Glutamatergic neuron (in vitro differentiated cells): ENCODE measurements at regions not wholly inside any gene's neighbourhood (a gene's known extent, or its start where the extent isn't known, plus 50 kb on each side); places are given as distances from the start of the nearest gene placed in this dataset.

Experiments used
- DNase-seq: peaks from one replicate; pipeline ENCODE4 v3.0.0; 2022
- H3K27ac Mint-ChIP-seq: one replicate; pipeline ENCODE4 v1.8.0; 2020; ENCODE audit warnings: mild to moderate bottlenecking, mixed read lengths, inconsistent platforms; ENCODE audit not compliant: unreplicated experiment
- H3K27me3 Mint-ChIP-seq: one replicate; pipeline ENCODE4 v1.8.0; 2020; ENCODE audit warnings: mild to moderate bottlenecking, moderate library complexity, mixed read lengths, inconsistent platforms; ENCODE audit not compliant: unreplicated experiment
- H3K36me3 Mint-ChIP-seq: one replicate; pipeline ENCODE4 v1.8.0; 2020; ENCODE audit warnings: mild to moderate bottlenecking, mixed read lengths, inconsistent platforms; ENCODE audit not compliant: unreplicated experiment
- H3K4me1 Mint-ChIP-seq: one replicate; pipeline ENCODE4 v1.8.0; 2020; ENCODE audit warnings: mild to moderate bottlenecking, low read depth, mixed read lengths, inconsistent platforms; ENCODE audit not compliant: unreplicated experiment
- H3K4me3 Mint-ChIP-seq: one replicate; pipeline ENCODE4 v1.8.0; 2020; ENCODE audit warnings: mild to moderate bottlenecking, mixed read lengths, inconsistent platforms; ENCODE audit not compliant: unreplicated experiment
- H3K9me3 Mint-ChIP-seq: one replicate; pipeline ENCODE4 v1.8.0; 2020; ENCODE audit warnings: mild to moderate bottlenecking, moderate library complexity, mixed read lengths, inconsistent platforms; ENCODE audit not compliant: unreplicated experiment
- CTCF ChIP-seq: fragments of 200-600 bp; sonication (generic); IDR thresholded peaks from one replicate; pipeline ENCODE4 v1.5.0; 2021; ENCODE audit not compliant: partially characterized antibody, unreplicated experiment

- no peaks in the 10 kb centered on the region for H3K27me3 Mint-ChIP-seq
- no peak overlapping the region for H3K4me3 Mint-ChIP-seq
- H3K9me3 Mint-ChIP-seq: no peaks in the 10 kb centered on the region
- TF ChIP-seq CTCF: no peak
- peak overlapping the region; percentile 57 for H3K27ac Mint-ChIP-seq
- peaks cover 23% of the 10 kb centered on the region for H3K4me1 Mint-ChIP-seq
- no peak for DNase-seq
- no peaks in the 10 kb centered on the region for H3K36me3 Mint-ChIP-seq
Observed at GRCh38 chr1:207971331-207972219, 60.6 kb upstream of the CD34 start.

GRCh38 chr1:207970329-207971233 is 59.7 kb upstream of the CD34 start:
- H3K36me3 Mint-ChIP-seq: no peaks in the 10 kb centered on the region
- DNase-seq: no peak
- H3K9me3 Mint-ChIP-seq: no peaks in the 10 kb centered on the region
- no peak for TF ChIP-seq CTCF
- peak overlapping the region; percentile 41 for H3K27ac Mint-ChIP-seq
- no peaks in the 10 kb centered on the region for H3K27me3 Mint-ChIP-seq
- peaks cover 23% of the 10 kb centered on the region for H3K4me1 Mint-ChIP-seq
- no peak overlapping the region for H3K4me3 Mint-ChIP-seq

GRCh38 chr1:207969528-207969927 is 58.6 kb upstream of the CD34 start:
- Mint-ChIP-seq H3K27me3 (no peaks in the 10 kb centered on the region), H3K9me3 (no peaks in the 10 kb centered on the region), H3K4me3 (no peak overlapping the region), H3K4me1 (peaks cover 27% of the 10 kb centered on the region), H3K36me3 (no peaks in the 10 kb centered on the region), H3K27ac (no peak overlapping the region)
- no peak for DNase-seq
- no peak for TF ChIP-seq CTCF

- Mint-ChIP-seq H3K27me3 (no peaks in the 10 kb centered on the region), H3K27ac (no peak overlapping the region), H3K4me3 (no peak overlapping the region), H3K36me3 (no peaks in the 10 kb centered on the region), H3K4me1 (peaks cover 29% of the 10 kb centered on the region), H3K9me3 (no peaks in the 10 kb centered on the region)
- no peak for TF ChIP-seq CTCF
- peak; percentile 60 for DNase-seq
Observed at GRCh38 chr1:207968521-207969009, 57.6 kb upstream of the CD34 start.
